ENCODE measurements at regions not wholly inside any gene's neighbourhood (a gene's known extent, or its start where the extent isn't known, plus 50 kb on each side); places are given as distances from the start of the nearest gene placed in this dataset.

GRCh38 chr4:18318682-18319388 lies 297.3 kb upstream of the LCORL start:
- TF ChIP-seq POLR2A (IDR thresholded peaks at IDR 0.05) (no peak), CTCF (IDR thresholded peaks at IDR 0.05) (no peak), POLR2AphosphoS5 (IDR thresholded peaks at IDR 0.05) (peak in 1 of 4 donors; percentile 14)

Data from sigmoid colon (tissue), 4 donors.